ENCODE measurements at regions not wholly inside any gene's neighbourhood (a gene's known extent, or its start where the extent isn't known, plus 50 kb on each side); places are given as distances from the start of the nearest gene placed in this dataset.

GRCh38 chr18:28972333-28972907, 795.5 kb upstream of the CDH2 start:
- H3K4me3 Mint-ChIP-seq, result no peak overlapping the region
- H3K9me3 Mint-ChIP-seq, result peaks cover 16% of the 10 kb centered on the region
- no peaks in the 10 kb centered on the region for H3K36me3 Mint-ChIP-seq (ENCODE audit: low read depth)
- no peaks in the 10 kb centered on the region for H3K27me3 Mint-ChIP-seq
- H3K4me1 Mint-ChIP-seq (ENCODE audit: low read depth), result no peaks in the 10 kb centered on the region
- no peak overlapping the region for H3K27ac Mint-ChIP-seq

- no peaks in the 10 kb centered on the region for H3K36me3 Mint-ChIP-seq (ENCODE audit: low read depth)
- H3K4me1 Mint-ChIP-seq (ENCODE audit: low read depth), result no peaks in the 10 kb centered on the region
- no peak overlapping the region for H3K4me3 Mint-ChIP-seq
- H3K27ac Mint-ChIP-seq, result no peak overlapping the region
- peaks cover 13% of the 10 kb centered on the region for H3K9me3 Mint-ChIP-seq
- H3K27me3 Mint-ChIP-seq, result no peaks in the 10 kb centered on the region
Measured at GRCh38 chr18:28963481-28963880, 786.6 kb upstream of the CDH2 start.

- Mint-ChIP-seq H3K4me3 (no peak overlapping the region), H3K27ac (no peak overlapping the region), H3K27me3 (no peaks in the 10 kb centered on the region), H3K36me3 (ENCODE audit: low read depth) (no peaks in the 10 kb centered on the region), H3K9me3 (peaks cover 9% of the 10 kb centered on the region), H3K4me1 (ENCODE audit: low read depth) (no peaks in the 10 kb centered on the region)
Measured at GRCh38 chr18:28961669-28962228, 784.8 kb upstream of the CDH2 start.

- no peaks in the 10 kb centered on the region for H3K4me1 Mint-ChIP-seq (ENCODE audit: low read depth)
- no peaks in the 10 kb centered on the region for H3K27me3 Mint-ChIP-seq
- H3K36me3 Mint-ChIP-seq (ENCODE audit: low read depth), result no peaks in the 10 kb centered on the region
- H3K4me3 Mint-ChIP-seq, result no peak overlapping the region
- H3K27ac Mint-ChIP-seq, result no peak overlapping the region
- H3K9me3 Mint-ChIP-seq, result peaks cover 14% of the 10 kb centered on the region
Measured at GRCh38 chr18:28960146-28960545, 783.2 kb upstream of the CDH2 start.

GRCh38 chr18:28952339-28952738, 775.4 kb upstream of the CDH2 start:
- no peaks in the 10 kb centered on the region for H3K4me1 Mint-ChIP-seq (ENCODE audit: low read depth)
- H3K27me3 Mint-ChIP-seq, result no peaks in the 10 kb centered on the region
- peaks cover 15% of the 10 kb centered on the region for H3K9me3 Mint-ChIP-seq
- no peak overlapping the region for H3K4me3 Mint-ChIP-seq
- H3K27ac Mint-ChIP-seq, result no peak overlapping the region
- H3K36me3 Mint-ChIP-seq (ENCODE audit: low read depth), result no peaks in the 10 kb centered on the region

- H3K9me3 Mint-ChIP-seq, result peaks cover 17% of the 10 kb centered on the region
- no peak overlapping the region for H3K27ac Mint-ChIP-seq
- H3K4me1 Mint-ChIP-seq (ENCODE audit: low read depth), result no peaks in the 10 kb centered on the region
- H3K36me3 Mint-ChIP-seq (ENCODE audit: low read depth), result no peaks in the 10 kb centered on the region
- H3K27me3 Mint-ChIP-seq, result no peaks in the 10 kb centered on the region
- H3K4me3 Mint-ChIP-seq, result no peak overlapping the region
Measured at GRCh38 chr18:28947900-28948299, 771.0 kb upstream of the CDH2 start.

- no peak overlapping the region for H3K27ac Mint-ChIP-seq
- H3K36me3 Mint-ChIP-seq (ENCODE audit: low read depth), result no peaks in the 10 kb centered on the region
- H3K9me3 Mint-ChIP-seq, result peaks cover 12% of the 10 kb centered on the region
- no peaks in the 10 kb centered on the region for H3K27me3 Mint-ChIP-seq
- no peak overlapping the region for H3K4me3 Mint-ChIP-seq
- no peaks in the 10 kb centered on the region for H3K4me1 Mint-ChIP-seq (ENCODE audit: low read depth)
Measured at GRCh38 chr18:28946471-28946870, 769.5 kb upstream of the CDH2 start.

GRCh38 chr18:28922936-28923335, 746.0 kb upstream of the CDH2 start:
- Mint-ChIP-seq H3K36me3 (ENCODE audit: low read depth) (no peaks in the 10 kb centered on the region), H3K4me1 (ENCODE audit: low read depth) (no peaks in the 10 kb centered on the region), H3K4me3 (no peak overlapping the region), H3K27me3 (no peaks in the 10 kb centered on the region), H3K27ac (no peak overlapping the region), H3K9me3 (peaks cover 10% of the 10 kb centered on the region)

GRCh38 chr18:28916456-28916855, 739.5 kb upstream of the CDH2 start:
- Mint-ChIP-seq H3K27me3 (no peaks in the 10 kb centered on the region), H3K4me1 (ENCODE audit: low read depth) (no peaks in the 10 kb centered on the region), H3K9me3 (peaks cover 12% of the 10 kb centered on the region), H3K4me3 (no peak overlapping the region), H3K36me3 (ENCODE audit: low read depth) (no peaks in the 10 kb centered on the region), H3K27ac (no peak overlapping the region)

- Mint-ChIP-seq H3K27ac (no peak overlapping the region), H3K27me3 (no peaks in the 10 kb centered on the region), H3K4me3 (no peak overlapping the region), H3K36me3 (ENCODE audit: low read depth) (no peaks in the 10 kb centered on the region), H3K9me3 (peaks cover 3% of the 10 kb centered on the region), H3K4me1 (ENCODE audit: low read depth) (no peaks in the 10 kb centered on the region)
Measured at GRCh38 chr18:28905509-28905908, 728.6 kb upstream of the CDH2 start.

GRCh38 chr18:28904789-28905364, 727.9 kb upstream of the CDH2 start:
- H3K27me3 Mint-ChIP-seq, result no peaks in the 10 kb centered on the region
- no peak overlapping the region for H3K4me3 Mint-ChIP-seq
- H3K9me3 Mint-ChIP-seq, result peaks cover 3% of the 10 kb centered on the region
- no peaks in the 10 kb centered on the region for H3K4me1 Mint-ChIP-seq (ENCODE audit: low read depth)
- no peak overlapping the region for H3K27ac Mint-ChIP-seq
- no peaks in the 10 kb centered on the region for H3K36me3 Mint-ChIP-seq (ENCODE audit: low read depth)

GRCh38 chr18:28903306-28903705, 726.4 kb upstream of the CDH2 start:
- Mint-ChIP-seq H3K27ac (no peak overlapping the region), H3K36me3 (ENCODE audit: low read depth) (no peaks in the 10 kb centered on the region), H3K27me3 (no peaks in the 10 kb centered on the region), H3K4me3 (no peak overlapping the region), H3K4me1 (ENCODE audit: low read depth) (no peaks in the 10 kb centered on the region), H3K9me3 (peaks cover 9% of the 10 kb centered on the region)

GRCh38 chr18:28890791-28891190, 713.9 kb upstream of the CDH2 start:
- Mint-ChIP-seq H3K4me1 (ENCODE audit: low read depth) (no peaks in the 10 kb centered on the region), H3K27me3 (no peaks in the 10 kb centered on the region), H3K36me3 (ENCODE audit: low read depth) (no peaks in the 10 kb centered on the region), H3K4me3 (no peak overlapping the region), H3K27ac (no peak overlapping the region), H3K9me3 (peaks cover 8% of the 10 kb centered on the region)

GRCh38 chr18:28884304-28884703, 707.4 kb upstream of the CDH2 start:
- H3K27me3 Mint-ChIP-seq, result no peaks in the 10 kb centered on the region

GRCh38 chr18:28880856-28881255, 703.9 kb upstream of the CDH2 start:
- H3K36me3 Mint-ChIP-seq (ENCODE audit: low read depth), result no peaks in the 10 kb centered on the region
- no peaks in the 10 kb centered on the region for H3K27me3 Mint-ChIP-seq
- H3K4me1 Mint-ChIP-seq (ENCODE audit: low read depth), result no peaks in the 10 kb centered on the region
- no peak overlapping the region for H3K4me3 Mint-ChIP-seq
- peaks cover 4% of the 10 kb centered on the region for H3K9me3 Mint-ChIP-seq
- H3K27ac Mint-ChIP-seq, result no peak overlapping the region

More at GRCh38 chr18:28884304-28884703, 707.4 kb upstream of the CDH2 start:
- Mint-ChIP-seq H3K4me1 (ENCODE audit: low read depth) (no peaks in the 10 kb centered on the region), H3K4me3 (no peak overlapping the region), H3K27ac (no peak overlapping the region), H3K36me3 (ENCODE audit: low read depth) (no peaks in the 10 kb centered on the region), H3K9me3 (peaks cover 8% of the 10 kb centered on the region)

GRCh38 chr18:28875059-28875458, 698.1 kb upstream of the CDH2 start:
- H3K27ac Mint-ChIP-seq, result no peak overlapping the region
- no peaks in the 10 kb centered on the region for H3K27me3 Mint-ChIP-seq
- no peaks in the 10 kb centered on the region for H3K36me3 Mint-ChIP-seq (ENCODE audit: low read depth)
- H3K9me3 Mint-ChIP-seq, result peaks cover 7% of the 10 kb centered on the region
- no peak overlapping the region for H3K4me3 Mint-ChIP-seq
- no peaks in the 10 kb centered on the region for H3K4me1 Mint-ChIP-seq (ENCODE audit: low read depth)
